Psoas muscle (tissue), 7 donors: ENCODE measurements at regions not wholly inside any gene's neighbourhood (a gene's known extent, or its start where the extent isn't known, plus 50 kb on each side); places are given as distances from the start of the nearest gene placed in this dataset.

ENCODE experiments used
- ATAC-seq, 4 donors: fragments of 200-7000 bp; cut with Tn5 transposase; one replicate each; pipeline ENCODE4 v1.9.1; 2020; ENCODE audit warnings: moderate library complexity in 3 of 4, mild to moderate bottlenecking in 2 of 4
- DNase-seq, 2 donors: peaks; one replicate each; pipeline ENCODE4 v3.0.0-alpha.2; 2020
- H3K27ac ChIP-seq: fragments of 200-600 bp; one replicate; pipeline ENCODE4 v1.8.0; 2022
- H3K27me3 ChIP-seq, 3 donors: fragments of 200-600 bp in 1 of 3; one replicate each; pipeline versions ENCODE4 v1.6.1 to v1.8.0; 2013 to 2022; ENCODE audit warnings: low read length in 2 of 3, mild to moderate bottlenecking in 2 of 3, moderate library complexity in 1 of 3; ENCODE audit not compliant: insufficient read depth in 3 of 3
- H3K36me3 ChIP-seq, 2 donors: fragments of 200-600 bp in 1 of 2; one replicate each; pipeline versions ENCODE4 v1.6.1 to v1.8.0; 2013 to 2022; ENCODE audit warnings: low read depth in 1 of 2, mild to moderate bottlenecking in 1 of 2, moderate library complexity in 1 of 2; ENCODE audit not compliant: insufficient read depth in 1 of 2
- H3K4me1 ChIP-seq: fragments of 200-600 bp; one replicate; pipeline ENCODE4 v1.8.0; 2022
- H3K4me3 ChIP-seq: fragments of 200-600 bp; one replicate; pipeline ENCODE4 v1.8.0; 2022; ENCODE audit warnings: mild to moderate bottlenecking
- H3K9me3 ChIP-seq: fragments of 200-600 bp; one replicate; pipeline ENCODE4 v1.8.0; 2022
- CTCF ChIP-seq: fragments of 200-600 bp; IDR thresholded peaks from one replicate; pipeline ENCODE4 v1.8.0; 2022; ENCODE audit warnings: antibody characterized with exemption
- WGBS, 3 donors: extraction: QIAGEN DNeasy Blood & Tissue Kit; methylation state at CpG; one replicate each; pipeline versions ENCODE4 v1.1.6 to v1.1.7; 2013; 5-methylcytosine and 5-hydroxymethylcytosine counted together
- intact Hi-C, 2 donors: fragments of 100-400 bp; cut with DNase I; formaldehyde crosslinking; loops; one replicate each; pipeline versions ENCODE4 v1.11.0 to v1.14.2; 2022
- donor health status: healthy with polysubstance abuse.
- donor health status: DM: no; HTN: no; CAD: no; lungs with moderate emphysema.
- donor health status: Bipolar disorder and iron deficiency.
- donor health status: healthy.
- donor health status: DM: yes; HTN: yes; CAD: no.
- donor health status: DM: no; HTN: no; CAD: no.
- donor health status: DM: yes; HTN: yes; CAD: no.

GRCh38 chr18:39653221-39653620, 2087.6 kb upstream of the CELF4 start:
- no peaks in the 10 kb centered on the region for H3K9me3 ChIP-seq
- 95 to 100% (median 98%) methylated on average over 2 of the region's 2 CpGs for WGBS, 3 donors
- no peak for TF ChIP-seq CTCF
- intact Hi-C loops: no loop called here
- H3K4me3 ChIP-seq: no peak overlapping the region
- no peaks in the 10 kb centered on the region for H3K4me1 ChIP-seq
- H3K36me3 ChIP-seq: no peaks in the 10 kb centered on the region
- ATAC-seq (no peak), DNase-seq (no peak)
- no peak overlapping the region for H3K27ac ChIP-seq
- H3K27me3 ChIP-seq: no peaks in the 10 kb centered on the region

- no peak for ATAC-seq
- 94 to 100% (median 100%) methylated on average over 1 of the region's 1 CpG for WGBS, 3 donors
- Histone ChIP-seq H3K9me3 (no peaks in the 10 kb centered on the region), H3K4me3 (no peak overlapping the region), H3K27ac (no peak overlapping the region), H3K4me1 (no peaks in the 10 kb centered on the region), H3K27me3 (no peaks in the 10 kb centered on the region), H3K36me3 (no peaks in the 10 kb centered on the region)
- no peak for TF ChIP-seq CTCF
- intact Hi-C loops: no loop called here
- DNase-seq: no peak
Measured at GRCh38 chr18:39648616-39649015, 2083.0 kb upstream of the CELF4 start.

- Histone ChIP-seq H3K27me3 (no peaks in the 10 kb centered on the region), H3K4me3 (no peak overlapping the region), H3K9me3 (no peaks in the 10 kb centered on the region), H3K4me1 (no peaks in the 10 kb centered on the region), H3K27ac (no peak overlapping the region), H3K36me3 (no peaks in the 10 kb centered on the region)
- DNase-seq (no peak), ATAC-seq (no peak)
- WGBS, 3 donors: 34 to 35% (median 34%) methylated on average over 4 of the region's 4 CpGs
- intact Hi-C loops: no loop called here
- no peak for TF ChIP-seq CTCF
Measured at GRCh38 chr18:39647627-39648534, 2082.3 kb upstream of the CELF4 start.

GRCh38 chr18:39638224-39638623, 2072.6 kb upstream of the CELF4 start:
- Histone ChIP-seq H3K4me1 (no peaks in the 10 kb centered on the region), H3K27me3 (no peaks in the 10 kb centered on the region), H3K36me3 (no peaks in the 10 kb centered on the region), H3K4me3 (no peak overlapping the region), H3K9me3 (no peaks in the 10 kb centered on the region), H3K27ac (no peak overlapping the region)
- no peak for DNase-seq
- intact Hi-C loops: no loop called here
- 70 to 75% (median 75%) methylated on average over 1 of the region's 1 CpG for WGBS, 3 donors
- no peak for ATAC-seq
- TF ChIP-seq CTCF: no peak

GRCh38 chr18:39636931-39637330, 2071.3 kb upstream of the CELF4 start:
- Histone ChIP-seq H3K4me3 (no peak overlapping the region), H3K36me3 (no peaks in the 10 kb centered on the region), H3K27me3 (no peaks in the 10 kb centered on the region), H3K9me3 (no peaks in the 10 kb centered on the region), H3K4me1 (no peaks in the 10 kb centered on the region), H3K27ac (no peak overlapping the region)
- DNase-seq (no peak), ATAC-seq (no peak)
- intact Hi-C loops: no loop called here
- WGBS, 3 donors: 94 to 99% (median 95%) methylated on average over 1 of the region's 1 CpG
- no peak for TF ChIP-seq CTCF
